HK-2 (cell line): ENCODE measurements at regions not wholly inside any gene's neighbourhood (a gene's known extent, or its start where the extent isn't known, plus 50 kb on each side); places are given as distances from the start of the nearest gene placed in this dataset.
"Not testable (repeated sequence)": the region's sequence is repeated elsewhere in the genome, so short reads cannot be mapped to it uniquely, and the experiment has no call there.

Source experiments
- DNase-seq: peaks from one replicate; pipeline ENCODE4 v3.0.0-alpha.2; 2018; ENCODE audit not compliant: unreplicated experiment

- DNase-seq = no peak
Measured at GRCh38 chr13:90793261-90793820, 554.1 kb upstream of the MIR17HG start.

GRCh38 chr13:90796474-90796873, 551.0 kb upstream of the MIR17HG start:
- no peak for DNase-seq

- no peak for DNase-seq
Measured at GRCh38 chr13:90797335-90797734, 550.2 kb upstream of the MIR17HG start.

GRCh38 chr13:90798381-90798780, 549.1 kb upstream of the MIR17HG start:
- DNase-seq = no peak

- DNase-seq = no peak
Measured at GRCh38 chr13:90800082-90800746, 547.3 kb upstream of the MIR17HG start.

- no peak for DNase-seq
Measured at GRCh38 chr13:90801621-90802020, 545.9 kb upstream of the MIR17HG start.

- DNase-seq = no peak
Measured at GRCh38 chr13:90803210-90803609, 544.3 kb upstream of the MIR17HG start.

GRCh38 chr13:90806016-90806615, 541.4 kb upstream of the MIR17HG start:
- DNase-seq = no peak

GRCh38 chr13:90806892-90807291, 540.6 kb upstream of the MIR17HG start:
- no peak for DNase-seq

GRCh38 chr13:90808838-90809237, 538.6 kb upstream of the MIR17HG start:
- DNase-seq = no peak

GRCh38 chr13:90824032-90824431, 523.5 kb upstream of the MIR17HG start:
- no peak for DNase-seq

GRCh38 chr13:90826688-90827087, 520.8 kb upstream of the MIR17HG start:
- no peak for DNase-seq

- no peak for DNase-seq
Measured at GRCh38 chr13:90830782-90831181, 516.7 kb upstream of the MIR17HG start.

- DNase-seq = no peak
Measured at GRCh38 chr13:90833951-90834350, 513.5 kb upstream of the MIR17HG start.

- no peak for DNase-seq
Measured at GRCh38 chr13:90834700-90835099, 512.8 kb upstream of the MIR17HG start.

- DNase-seq = no peak
Measured at GRCh38 chr13:90835826-90836225, 511.7 kb upstream of the MIR17HG start.

GRCh38 chr13:90838317-90838960, 509.0 kb upstream of the MIR17HG start:
- DNase-seq = no peak

- no peak for DNase-seq
Measured at GRCh38 chr13:90839061-90839460, 508.4 kb upstream of the MIR17HG start.

- no peak for DNase-seq
Measured at GRCh38 chr13:90846936-90847335, 500.6 kb upstream of the MIR17HG start.

GRCh38 chr13:90853666-90854065, 493.8 kb upstream of the MIR17HG start:
- DNase-seq = not testable (repeated sequence)

GRCh38 chr13:90857921-90858320, 489.6 kb upstream of the MIR17HG start:
- DNase-seq = no peak

GRCh38 chr13:90866006-90866405, 481.5 kb upstream of the MIR17HG start:
- no peak for DNase-seq

- DNase-seq = peak; percentile 54
Measured at GRCh38 chr13:90867336-90867683, 480.2 kb upstream of the MIR17HG start.
